OCI-LY3 (cell line): ENCODE measurements at regions not wholly inside any gene's neighbourhood (a gene's known extent, or its start where the extent isn't known, plus 50 kb on each side); places are given as distances from the start of the nearest gene placed in this dataset.

Source experiments
- H2AFZ ChIP-seq: fragments of 200-600, 300-600 bp; shearing (Covaris generic); 2 replicates; pipeline ENCODE4 v1.6.0; 2014; ENCODE audit warnings: antibody characterized with exemption, low read depth, low read length
- H3K27ac ChIP-seq: fragments of 200-600, 300-600 bp; sonication (generic); 2 replicates; pipeline ENCODE4 v1.5.1; 2014; ENCODE audit warnings: mild to moderate bottlenecking, low read length, moderate library complexity, mixed read lengths
- H3K27me3 ChIP-seq: fragments of 200-600, 300-600 bp; sonication (generic); 2 replicates; pipeline ENCODE4 v1.6.1; 2014; ENCODE audit warnings: low read depth, low read length, mixed read lengths
- H3K36me3 ChIP-seq: fragments of 200-600, 300-600 bp; sonication (generic); replicated peaks from 2 replicates; pipeline ENCODE3; 2014; ENCODE audit warnings: low read depth, low read length, mixed read lengths
- H3K4me1 ChIP-seq: fragments of 300-600, 200-600 bp; sonication (generic); 2 replicates; pipeline ENCODE4 v1.6.1; 2014; ENCODE audit warnings: low read length, mixed read lengths
- H3K4me2 ChIP-seq: fragments of 200-600, 300-600 bp; sonication (generic); 2 replicates; pipeline ENCODE4 v1.6.1; 2014; ENCODE audit warnings: low read length, mixed read lengths
- H3K4me3 ChIP-seq: fragments of 300-600, 200-600 bp; sonication (generic); 2 replicates; pipeline ENCODE4 v1.5.1; 2014; ENCODE audit warnings: antibody characterized with exemption, mild to moderate bottlenecking, low read length, moderate library complexity
- H3K79me2 ChIP-seq: fragments of 300-600, 200-600 bp; shearing (Covaris generic); 2 replicates; pipeline ENCODE4 v1.6.1; 2014; ENCODE audit warnings: mild to moderate bottlenecking, low read length, mixed read lengths
- H3K9ac ChIP-seq: fragments of 300-600, 200-600 bp; shearing (Covaris generic); 2 replicates; pipeline ENCODE4 v1.6.0; 2014; ENCODE audit warnings: mild to moderate bottlenecking, low read length, moderate library complexity
- H3K9me3 ChIP-seq: fragments of 200-600, 300-600 bp; shearing (Covaris generic); 2 replicates; pipeline ENCODE4 v1.6.1; 2014; ENCODE audit warnings: low read length, mixed read lengths; ENCODE audit not compliant: insufficient read depth
- H4K20me1 ChIP-seq: fragments of 200-600, 300-600 bp; sonication (generic); 2 replicates; pipeline ENCODE4 v1.6.1; 2016; ENCODE audit warnings: low read length, mixed read lengths; ENCODE audit not compliant: insufficient read depth
- EZH2phosphoT487 ChIP-seq: fragments of 200-600 bp; shearing (Covaris generic); IDR thresholded peaks from 2 replicates; pipeline ENCODE4 v1.6.1; 2018; ENCODE audit warnings: antibody characterized with exemption, mixed run types, low read depth
- TF ChIP-seq, protein P1 (sequence below): fragments of 200-600, 300-600 bp; sonication (generic); IDR thresholded peaks from 2 replicates; pipeline ENCODE4 v1.5.1; 2014; ENCODE audit warnings: antibody characterized with exemption, low read length, low read depth

DNA sequence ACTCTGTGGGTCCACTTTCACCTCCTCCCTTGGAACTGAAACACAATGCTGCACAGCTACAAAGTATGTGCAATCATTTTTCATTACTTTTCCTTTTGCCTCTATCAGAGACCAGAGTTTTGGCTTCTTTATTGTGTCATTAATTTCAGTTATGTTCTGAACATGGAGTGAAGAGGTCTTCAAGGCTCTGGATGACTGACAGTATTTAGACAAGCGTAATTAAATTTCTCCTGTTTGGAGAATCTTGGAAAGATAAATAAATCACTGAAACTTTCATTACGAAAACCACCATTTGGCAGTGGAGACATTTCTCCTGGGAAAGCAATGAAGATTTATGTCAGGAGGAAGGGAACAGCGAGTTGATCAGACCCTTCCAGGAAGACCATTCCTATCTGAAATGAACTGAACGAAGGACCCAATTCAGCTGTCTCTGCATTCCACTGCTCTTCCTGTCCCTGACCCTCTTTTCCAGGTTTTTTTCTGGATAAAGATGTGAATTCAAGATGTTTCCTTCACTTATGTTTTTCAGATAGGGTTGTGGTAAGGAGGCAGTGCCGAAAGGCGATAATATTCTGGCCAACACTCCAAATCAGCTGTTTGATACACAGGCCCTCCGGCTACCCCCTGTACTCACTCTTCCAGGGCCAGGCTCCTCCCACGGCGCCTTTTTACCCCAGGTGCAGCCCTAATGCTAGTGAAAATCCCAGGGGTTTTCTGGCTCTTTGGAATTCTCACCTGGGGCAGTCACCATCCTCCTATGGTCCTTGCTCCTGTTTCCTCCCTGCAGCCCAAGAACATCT is 77.2 kb upstream of the OSMR start:
- TF ChIP-seq, protein P1, sequence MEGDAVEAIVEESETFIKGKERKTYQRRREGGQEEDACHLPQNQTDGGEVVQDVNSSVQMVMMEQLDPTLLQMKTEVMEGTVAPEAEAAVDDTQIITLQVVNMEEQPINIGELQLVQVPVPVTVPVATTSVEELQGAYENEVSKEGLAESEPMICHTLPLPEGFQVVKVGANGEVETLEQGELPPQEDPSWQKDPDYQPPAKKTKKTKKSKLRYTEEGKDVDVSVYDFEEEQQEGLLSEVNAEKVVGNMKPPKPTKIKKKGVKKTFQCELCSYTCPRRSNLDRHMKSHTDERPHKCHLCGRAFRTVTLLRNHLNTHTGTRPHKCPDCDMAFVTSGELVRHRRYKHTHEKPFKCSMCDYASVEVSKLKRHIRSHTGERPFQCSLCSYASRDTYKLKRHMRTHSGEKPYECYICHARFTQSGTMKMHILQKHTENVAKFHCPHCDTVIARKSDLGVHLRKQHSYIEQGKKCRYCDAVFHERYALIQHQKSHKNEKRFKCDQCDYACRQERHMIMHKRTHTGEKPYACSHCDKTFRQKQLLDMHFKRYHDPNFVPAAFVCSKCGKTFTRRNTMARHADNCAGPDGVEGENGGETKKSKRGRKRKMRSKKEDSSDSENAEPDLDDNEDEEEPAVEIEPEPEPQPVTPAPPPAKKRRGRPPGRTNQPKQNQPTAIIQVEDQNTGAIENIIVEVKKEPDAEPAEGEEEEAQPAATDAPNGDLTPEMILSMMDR, result no peak
- no peak for TF ChIP-seq EZH2phosphoT487
- H3K79me2 ChIP-seq, result no peaks in the 10 kb centered on the region

DNA sequence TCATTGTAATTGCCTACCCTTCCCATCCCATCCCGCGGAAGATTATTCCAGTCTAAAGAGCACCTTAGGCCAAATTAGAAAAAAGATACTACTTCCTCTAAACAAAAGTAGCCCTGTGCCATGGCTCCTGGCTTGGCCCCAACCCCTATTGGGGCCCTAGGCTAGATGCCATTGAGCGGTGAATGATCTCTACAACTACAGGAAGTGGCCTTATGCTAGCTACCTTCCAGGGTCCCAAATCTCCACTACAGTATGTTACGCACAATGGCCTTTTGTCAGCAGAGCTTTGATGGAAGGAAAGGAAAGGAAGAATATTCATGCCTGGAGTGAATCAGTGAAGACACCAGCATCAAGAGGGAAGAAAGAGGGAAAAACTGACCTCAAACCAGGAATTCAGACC is 73.3 kb upstream of the OSMR start:
- no peaks in the 10 kb centered on the region for H4K20me1 ChIP-seq
- no peak overlapping the region for H3K9ac ChIP-seq
- H3K79me2 ChIP-seq, result no peaks in the 10 kb centered on the region
- no peaks in the 10 kb centered on the region for H3K4me1 ChIP-seq
- no peaks in the 10 kb centered on the region for H3K9me3 ChIP-seq
- TF ChIP-seq, protein P1, result no peak
- TF ChIP-seq EZH2phosphoT487, result no peak
- H3K36me3 ChIP-seq, result no peaks in the 10 kb centered on the region
- no peak overlapping the region for H3K27ac ChIP-seq
- no peaks in the 10 kb centered on the region; the same call in 1 of the 2 replicates for H3K27me3 ChIP-seq
- H3K4me2 ChIP-seq, result no peak overlapping the region
- H3K4me3 ChIP-seq, result no peak overlapping the region
- no peak overlapping the region for H2AFZ ChIP-seq

More for the DNA sequence above, 77.2 kb upstream of the OSMR start:
- Histone ChIP-seq H3K27me3 (no peaks in the 10 kb centered on the region), H3K4me3 (no peak overlapping the region), H3K36me3 (no peaks in the 10 kb centered on the region), H3K27ac (no peak overlapping the region), H2AFZ (no peak overlapping the region), H4K20me1 (no peaks in the 10 kb centered on the region), H3K9ac (no peak overlapping the region), H3K9me3 (no peaks in the 10 kb centered on the region), H3K4me1 (no peaks in the 10 kb centered on the region), H3K4me2 (no peak overlapping the region)

DNA sequence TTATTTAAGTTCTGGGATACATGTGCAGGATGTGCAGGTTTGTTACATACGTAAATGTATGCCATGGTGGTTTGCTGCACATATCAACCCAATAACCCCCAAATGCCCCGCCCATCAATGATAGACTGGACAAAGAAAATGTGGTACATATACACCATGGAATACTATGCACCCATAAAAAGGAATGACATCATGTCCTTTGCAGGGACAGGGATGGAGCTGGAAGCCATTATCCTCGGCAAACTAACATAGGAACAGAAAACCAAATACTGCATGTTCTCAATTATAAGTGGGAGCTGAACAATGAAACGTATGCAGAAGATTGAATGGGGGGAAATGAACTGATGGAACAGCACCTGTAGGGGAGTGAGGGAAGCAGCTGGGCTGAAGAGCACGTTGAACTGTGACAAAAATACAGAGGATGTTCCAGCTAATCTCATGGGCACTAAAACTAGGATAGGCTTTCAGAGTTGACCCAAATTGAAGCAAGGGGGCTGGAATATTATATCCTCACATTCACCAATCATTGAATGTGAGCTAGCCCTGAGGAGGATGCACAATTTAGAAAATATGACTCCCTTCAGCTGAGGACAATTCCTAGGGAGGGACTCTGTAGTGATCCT is 70.5 kb upstream of the OSMR start:
- Histone ChIP-seq H3K4me2 (no peak overlapping the region), H3K27me3 (no peaks in the 10 kb centered on the region; the same call in 1 of the 2 replicates), H3K27ac (no peak overlapping the region), H3K36me3 (no peaks in the 10 kb centered on the region), H3K79me2 (no peaks in the 10 kb centered on the region), H4K20me1 (no peaks in the 10 kb centered on the region), H3K4me1 (no peaks in the 10 kb centered on the region), H3K4me3 (no peak overlapping the region), H3K9me3 (no peaks in the 10 kb centered on the region), H2AFZ (no peak overlapping the region), H3K9ac (no peak overlapping the region)
- TF ChIP-seq, protein P1, result no peak
- TF ChIP-seq EZH2phosphoT487, result no peak

DNA sequence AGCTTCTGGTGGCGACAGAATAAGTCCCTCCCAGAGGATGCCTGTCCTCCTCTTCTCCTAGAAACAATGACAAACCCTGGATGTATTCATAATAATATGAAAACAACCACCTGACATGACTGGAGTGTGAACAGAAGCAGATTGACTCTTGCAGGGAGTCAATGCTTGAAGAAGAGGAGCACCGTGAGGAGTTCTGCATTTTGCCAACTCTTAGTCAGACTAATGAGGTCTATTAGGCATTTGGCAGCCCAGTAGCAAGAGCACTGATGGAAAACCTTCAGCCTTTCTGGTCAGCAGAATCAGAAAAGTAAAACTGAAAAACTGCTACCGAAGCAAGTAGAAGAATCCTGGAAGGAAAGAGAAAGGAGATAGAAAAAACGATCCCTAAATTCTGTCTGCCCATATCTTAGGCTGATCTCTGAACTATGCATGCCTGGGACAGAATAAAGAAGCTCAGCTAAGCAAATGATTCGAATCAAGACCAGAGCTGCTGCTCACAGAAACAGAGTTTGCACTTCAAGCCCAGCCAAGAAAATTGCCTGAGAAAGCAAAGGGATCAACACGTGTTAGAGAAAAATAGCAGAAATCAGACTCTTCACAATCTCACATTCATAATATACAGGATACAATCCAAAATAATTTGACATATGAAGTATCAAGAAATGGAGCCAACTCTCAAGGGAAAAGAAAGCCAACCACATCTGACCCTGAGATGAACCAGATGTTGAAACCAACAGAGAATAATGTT is 69.5 kb upstream of the OSMR start:
- no peak overlapping the region for H3K4me3 ChIP-seq
- no peak overlapping the region for H3K27ac ChIP-seq
- H3K36me3 ChIP-seq, result no peaks in the 10 kb centered on the region
- TF ChIP-seq, protein P1, result no peak
- TF ChIP-seq EZH2phosphoT487, result no peak
- H3K9ac ChIP-seq, result no peak overlapping the region
- H3K9me3 ChIP-seq, result no peaks in the 10 kb centered on the region
- H2AFZ ChIP-seq, result no peak overlapping the region
- no peaks in the 10 kb centered on the region for H4K20me1 ChIP-seq
- H3K27me3 ChIP-seq, result no peaks in the 10 kb centered on the region; the same call in 1 of the 2 replicates
- H3K4me2 ChIP-seq, result no peak overlapping the region
- H3K79me2 ChIP-seq, result no peaks in the 10 kb centered on the region
- H3K4me1 ChIP-seq, result no peaks in the 10 kb centered on the region
